Endothelial cell of umbilical vein (primary cell): ENCODE measurements at regions not wholly inside any gene's neighbourhood (a gene's known extent, or its start where the extent isn't known, plus 50 kb on each side); places are given as distances from the start of the nearest gene placed in this dataset.

Source experiments
- CTCF ChIP-seq, 2 donors: IDR thresholded peaks; 1 replicate in 1 of 2; 2 replicates in 1 of 2; pipeline ENCODE4 v1.5.1; 2011; ENCODE audit warnings: low read length in 2 of 2, mild to moderate bottlenecking in 2 of 2, moderate library complexity in 2 of 2, control low read depth in 1 of 2, inconsistent platforms in 1 of 2, low read depth in 1 of 2; ENCODE audit not compliant: insufficient read depth in 1 of 2; ENCODE audit errors: extremely low read depth in 1 of 2
- POLR2AphosphoS5 ChIP-seq: IDR thresholded peaks from 2 replicates; pipeline ENCODE4 v1.6.1; 2012; ENCODE audit warnings: low read depth, mild to moderate bottlenecking, control low read depth, low read length, moderate library complexity; ENCODE audit not compliant: insufficient read depth

- TF ChIP-seq CTCF (IDR thresholded peaks at IDR 0.05; ENCODE audit: extremely low read depth in 1 of 2, insufficient read depth in 1 of 2, low read depth in 1 of 2, low read length in 2 of 2): no peak
- TF ChIP-seq POLR2AphosphoS5: no peak
Observed at GRCh38 chr21:45341779-45342178, 54.1 kb upstream of the POFUT2 start.
